ENCODE measurements at regions not wholly inside any gene's neighbourhood (a gene's known extent, or its start where the extent isn't known, plus 50 kb on each side); places are given as distances from the start of the nearest gene placed in this dataset.

- intact Hi-C loops (cut with DNase I): no loop called here
- no peak for TF ChIP-seq POLR2A (IDR thresholded peaks at IDR 0.05)
- TF ChIP-seq, protein P1, sequence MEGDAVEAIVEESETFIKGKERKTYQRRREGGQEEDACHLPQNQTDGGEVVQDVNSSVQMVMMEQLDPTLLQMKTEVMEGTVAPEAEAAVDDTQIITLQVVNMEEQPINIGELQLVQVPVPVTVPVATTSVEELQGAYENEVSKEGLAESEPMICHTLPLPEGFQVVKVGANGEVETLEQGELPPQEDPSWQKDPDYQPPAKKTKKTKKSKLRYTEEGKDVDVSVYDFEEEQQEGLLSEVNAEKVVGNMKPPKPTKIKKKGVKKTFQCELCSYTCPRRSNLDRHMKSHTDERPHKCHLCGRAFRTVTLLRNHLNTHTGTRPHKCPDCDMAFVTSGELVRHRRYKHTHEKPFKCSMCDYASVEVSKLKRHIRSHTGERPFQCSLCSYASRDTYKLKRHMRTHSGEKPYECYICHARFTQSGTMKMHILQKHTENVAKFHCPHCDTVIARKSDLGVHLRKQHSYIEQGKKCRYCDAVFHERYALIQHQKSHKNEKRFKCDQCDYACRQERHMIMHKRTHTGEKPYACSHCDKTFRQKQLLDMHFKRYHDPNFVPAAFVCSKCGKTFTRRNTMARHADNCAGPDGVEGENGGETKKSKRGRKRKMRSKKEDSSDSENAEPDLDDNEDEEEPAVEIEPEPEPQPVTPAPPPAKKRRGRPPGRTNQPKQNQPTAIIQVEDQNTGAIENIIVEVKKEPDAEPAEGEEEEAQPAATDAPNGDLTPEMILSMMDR (IDR thresholded peaks at IDR 0.05): no peak
- Histone ChIP-seq H3K4me3 (no peak overlapping the region), H3K4me1 (no peaks in the 10 kb centered on the region), H3K27ac (no peak overlapping the region), H3K9me3 (no peaks in the 10 kb centered on the region), H3K27me3 (no peaks in the 10 kb centered on the region), H3K36me3 (no peaks in the 10 kb centered on the region)
- no peak for ATAC-seq
- 62% methylated on average over 2 of the region's 2 CpGs for WGBS (ENCODE audit: insufficient coverage, low coverage, low lambda C conversion rate, missing lambda C conversion rate)
- no peak for DNase-seq
Observed at GRCh38 chr12:115661112-115661511, 616.4 kb downstream of the MED13L start.

DNA sequence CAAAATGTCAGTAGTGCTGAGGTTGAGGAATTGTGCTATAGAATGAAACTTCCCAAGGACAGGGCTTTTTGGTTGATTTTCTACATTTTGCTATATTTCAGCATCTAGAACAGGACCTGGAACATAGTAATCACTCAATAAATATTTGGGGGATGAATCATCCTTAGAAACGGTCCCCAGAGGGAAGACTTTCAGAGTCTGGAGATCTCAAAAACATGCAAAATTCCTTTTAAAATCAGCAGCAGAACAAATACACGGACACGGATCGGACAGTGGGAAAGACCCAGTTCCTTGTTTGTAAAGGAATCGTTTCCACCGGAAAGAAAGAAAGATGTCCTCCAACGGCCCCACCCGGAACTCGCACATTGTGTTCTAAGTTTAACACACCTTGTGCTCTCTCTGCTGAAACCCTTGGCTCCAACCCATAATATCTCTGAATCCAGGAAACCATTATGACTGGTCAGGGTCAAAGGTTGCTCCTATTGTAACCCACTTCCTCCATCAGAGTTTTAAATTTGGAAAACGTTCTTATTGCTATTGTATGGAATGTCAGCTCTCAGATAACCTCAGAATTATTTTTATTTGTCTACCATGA is 617.2 kb downstream of the MED13L start:
- no peak for TF ChIP-seq POLR2A (IDR thresholded peaks at IDR 0.05)
- TF ChIP-seq, protein P1 (IDR thresholded peaks at IDR 0.05): no peak
- intact Hi-C loops (cut with DNase I): no loop called here
- Histone ChIP-seq H3K27me3 (no peaks in the 10 kb centered on the region), H3K36me3 (no peaks in the 10 kb centered on the region), H3K27ac (no peak overlapping the region), H3K4me1 (no peaks in the 10 kb centered on the region), H3K4me3 (no peak overlapping the region), H3K9me3 (no peaks in the 10 kb centered on the region)
- ATAC-seq (peak in 2 of 4 donors; percentile 40 to 45), DNase-seq (no peak)
- WGBS (ENCODE audit: insufficient coverage, low coverage, low lambda C conversion rate, missing lambda C conversion rate): 39% methylated on average over 10 of the region's 10 CpGs

GRCh38 chr12:115659422-115659821 is 618.1 kb downstream of the MED13L start:
- H3K4me1 ChIP-seq: no peaks in the 10 kb centered on the region
- ATAC-seq (no peak), DNase-seq (no peak)
- no peak overlapping the region for H3K4me3 ChIP-seq
- H3K36me3 ChIP-seq: no peaks in the 10 kb centered on the region
- intact Hi-C loops (cut with DNase I): no loop called here
- H3K27ac ChIP-seq: no peak overlapping the region
- H3K9me3 ChIP-seq: no peaks in the 10 kb centered on the region
- WGBS (ENCODE audit: insufficient coverage, low coverage, low lambda C conversion rate, missing lambda C conversion rate): 49% methylated on average over 4 of the region's 4 CpGs
- no peak for TF ChIP-seq POLR2A (IDR thresholded peaks at IDR 0.05)
- H3K27me3 ChIP-seq: no peaks in the 10 kb centered on the region

- H3K4me3 ChIP-seq: no peak overlapping the region
- DNase-seq (no peak), ATAC-seq (no peak)
- H3K4me1 ChIP-seq: no peaks in the 10 kb centered on the region
- no peak for TF ChIP-seq POLR2A (IDR thresholded peaks at IDR 0.05)
- TF ChIP-seq, protein P1 (IDR thresholded peaks at IDR 0.05): no peak
- H3K36me3 ChIP-seq: no peaks in the 10 kb centered on the region
- H3K9me3 ChIP-seq: no peaks in the 10 kb centered on the region
- H3K27me3 ChIP-seq: no peaks in the 10 kb centered on the region
- H3K27ac ChIP-seq: no peak overlapping the region
- WGBS (ENCODE audit: insufficient coverage, low coverage, low lambda C conversion rate, missing lambda C conversion rate): 64% methylated on average over 6 of the region's 7 CpGs
- intact Hi-C loops (cut with DNase I): no loop called here
Observed at GRCh38 chr12:115657081-115658013, 620.1 kb downstream of the MED13L start.

DNA sequence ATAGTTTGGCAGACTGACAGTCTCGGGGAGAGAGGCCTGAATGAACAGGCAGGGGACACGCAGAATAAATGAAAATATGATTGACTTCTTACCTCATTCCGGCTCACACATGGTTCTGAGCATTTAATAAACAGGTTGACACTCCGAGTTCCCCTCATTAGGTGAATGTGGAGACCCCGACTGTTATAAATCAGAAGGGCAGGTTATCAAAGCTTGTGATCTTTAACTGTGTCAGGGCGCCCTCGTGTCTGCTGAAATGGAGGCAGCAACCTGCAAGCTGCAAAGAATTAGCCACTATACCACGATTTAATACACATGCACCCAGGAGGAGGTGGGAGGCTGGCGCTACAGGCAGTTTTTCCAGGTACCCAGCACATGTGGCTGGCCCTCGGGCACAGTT is 627.5 kb downstream of the MED13L start:
- Histone ChIP-seq H3K4me3 (no peak overlapping the region), H3K4me1 (no peaks in the 10 kb centered on the region), H3K27me3 (no peaks in the 10 kb centered on the region), H3K36me3 (no peaks in the 10 kb centered on the region), H3K27ac (no peak overlapping the region), H3K9me3 (no peaks in the 10 kb centered on the region)
- TF ChIP-seq, protein P1 (IDR thresholded peaks at IDR 0.05): no peak
- no peak for TF ChIP-seq POLR2A (IDR thresholded peaks at IDR 0.05)
- WGBS (ENCODE audit: insufficient coverage, low coverage, low lambda C conversion rate, missing lambda C conversion rate): 55% methylated on average over 10 of the region's 10 CpGs
- ATAC-seq (no peak), DNase-seq (no peak)
- intact Hi-C loops (cut with DNase I): no loop called here
